AG04450 (cell line): ENCODE measurements at regions not wholly inside any gene's neighbourhood (a gene's known extent, or its start where the extent isn't known, plus 50 kb on each side); places are given as distances from the start of the nearest gene placed in this dataset.

Experiments
- CTCF ChIA-PET: fragments of 300-600, 350-600 bp; formaldehyde crosslinking; extraction: SDS; loops from one replicate; lab custom pipeline; 2022; ENCODE audit warnings: antibody characterized with exemption, inconsistent platforms; lab: Charles Lee
- POLR2A ChIA-PET: fragments of 350-600 bp; formaldehyde crosslinking; extraction: SDS; loops from one replicate; lab custom pipeline; 2021; ENCODE audit warnings: antibody characterized with exemption, inconsistent platforms; lab: Yijun Ruan, JAX
- DNase-seq: peaks from one replicate; pipeline ENCODE4 v3.0.0-alpha.2; 2011; ENCODE audit warnings: low read depth, low spot score
- H3K27ac ChIP-seq: one replicate; pipeline ENCODE4 v1.5.1; 2012; ENCODE audit warnings: low read depth, low read length, control low read depth
- H3K27me3 ChIP-seq: one replicate; pipeline ENCODE4 v1.6.0; 2012; ENCODE audit warnings: low read length; ENCODE audit not compliant: control insufficient read depth, insufficient read depth
- H3K4me3 ChIP-seq: 2 replicates; pipeline ENCODE4 v1.5.1; 2011; ENCODE audit warnings: mild to moderate bottlenecking, low read depth, low read length, control low read depth
- H3K9me3 ChIP-seq: 2 replicates; pipeline ENCODE4 v1.5.1; 2012; ENCODE audit warnings: low read length; ENCODE audit not compliant: control insufficient read depth, insufficient read depth
- CTCF ChIP-seq: IDR thresholded peaks from 2 replicates; pipeline ENCODE4 v1.5.1; 2011; ENCODE audit warnings: low read depth, low read length, control low read depth, inconsistent platforms

- ChIA-PET CTCF (no interaction called here), POLR2A (no interaction called here)
Measured at GRCh38 chr6:167547751-167548150, 222.9 kb downstream of the TTLL2 start.

GRCh38 chr6:167548451-167548850 is 223.6 kb downstream of the TTLL2 start:
- CTCF ChIA-PET = no interaction called here

More at GRCh38 chr6:167547751-167548150, 222.9 kb downstream of the TTLL2 start:
- Histone ChIP-seq H3K4me3 (no peak overlapping the region), H3K9me3 (peaks cover 68% of the 10 kb centered on the region), H3K27ac (no peak overlapping the region), H3K27me3 (no peaks in the 10 kb centered on the region)
- DNase-seq = no peak
- no peak for TF ChIP-seq CTCF

GRCh38 chr6:167549213-167549612 is 224.3 kb downstream of the TTLL2 start:
- POLR2A ChIA-PET = no interaction called here
- Histone ChIP-seq H3K27ac (no peak overlapping the region), H3K4me3 (no peak overlapping the region), H3K27me3 (no peaks in the 10 kb centered on the region), H3K9me3 (peaks cover 75% of the 10 kb centered on the region)
- no peak for DNase-seq
- TF ChIP-seq CTCF = no peak
- CTCF ChIA-PET = no interaction called here

More at GRCh38 chr6:167548451-167548850, 223.6 kb downstream of the TTLL2 start:
- Histone ChIP-seq H3K27ac (no peak overlapping the region), H3K27me3 (no peaks in the 10 kb centered on the region), H3K4me3 (no peak overlapping the region), H3K9me3 (peaks cover 71% of the 10 kb centered on the region)
- POLR2A ChIA-PET = no interaction called here
- no peak for TF ChIP-seq CTCF
- DNase-seq = no peak

- DNase-seq = no peak
- ChIA-PET POLR2A (no interaction called here), CTCF (no interaction called here)
- Histone ChIP-seq H3K27ac (no peak overlapping the region), H3K27me3 (no peaks in the 10 kb centered on the region), H3K9me3 (peaks cover 80% of the 10 kb centered on the region), H3K4me3 (no peak overlapping the region)
- TF ChIP-seq CTCF = no peak
Measured at GRCh38 chr6:167550941-167551627, 226.2 kb downstream of the TTLL2 start.

GRCh38 chr6:167551628-167552257 is 226.9 kb downstream of the TTLL2 start:
- no peaks in the 10 kb centered on the region for H3K27me3 ChIP-seq
- ChIA-PET CTCF (no interaction called here), POLR2A (no interaction called here)
- H3K27ac ChIP-seq = no peak overlapping the region
- no peak for DNase-seq
- no peak for TF ChIP-seq CTCF
- peaks cover 73% of the 10 kb centered on the region for H3K9me3 ChIP-seq
- H3K4me3 ChIP-seq = no peak overlapping the region
